ENCODE measurements at regions not wholly inside any gene's neighbourhood (a gene's known extent, or its start where the extent isn't known, plus 50 kb on each side); places are given as distances from the start of the nearest gene placed in this dataset.

- H3K36me3 ChIP-seq, result no peaks in the 10 kb centered on the region
- DNase-seq, result no peak
- H3K4me1 ChIP-seq, result no peaks in the 10 kb centered on the region
- no peak for TF ChIP-seq POLR2A (IDR thresholded peaks at IDR 0.05)
- TF ChIP-seq CTCF (IDR thresholded peaks at IDR 0.05 in 8 of 11, conservative IDR thresholded peaks at IDR 0.05 in 3 of 11), result no peak
- TF ChIP-seq POLR2AphosphoS5 (IDR thresholded peaks at IDR 0.05), result no peak
- intact Hi-C loops (cut with DNase I; ENCODE audit: low total_unique reads), result no loop called here
- no peaks in the 10 kb centered on the region for H3K27me3 ChIP-seq (replicated peaks in 1 of 7)
- H3K27ac ChIP-seq, result no peak overlapping the region
- 48 to 58% (median 52%) methylated on average over 6 of the region's 6 CpGs for WGBS, 5 donors
- peaks cover 0 to 23% (median 0%) of the 10 kb centered on the region in 8 donors for H3K9me3 ChIP-seq
- H3K4me3 ChIP-seq, result no peak overlapping the region
Measured at GRCh38 chr16:6209355-6209930, 1111.8 kb upstream of the EEF2KMT start.

GRCh38 chr16:6207580-6207979 lies 1110.0 kb upstream of the EEF2KMT start:
- no peak for DNase-seq
- WGBS, 5 donors, result 79 to 95% (median 89%) methylated on average over 3 of the region's 3 CpGs
- H3K4me3 ChIP-seq, result no peak overlapping the region
- H3K9me3 ChIP-seq, result peaks cover 0 to 30% (median 4%) of the 10 kb centered on the region in 8 donors
- H3K27me3 ChIP-seq (replicated peaks in 1 of 7), result no peaks in the 10 kb centered on the region
- H3K4me1 ChIP-seq, result no peaks in the 10 kb centered on the region
- intact Hi-C loops (cut with DNase I; ENCODE audit: low total_unique reads), result no loop called here
- no peak for TF ChIP-seq POLR2AphosphoS5 (IDR thresholded peaks at IDR 0.05)
- no peak for TF ChIP-seq CTCF (IDR thresholded peaks at IDR 0.05 in 8 of 11, conservative IDR thresholded peaks at IDR 0.05 in 3 of 11)
- no peak for TF ChIP-seq POLR2A (IDR thresholded peaks at IDR 0.05)
- H3K36me3 ChIP-seq, result no peaks in the 10 kb centered on the region
- no peak overlapping the region for H3K27ac ChIP-seq

- Histone ChIP-seq H3K9me3 (peaks cover 0 to 34% (median 4%) of the 10 kb centered on the region in 8 donors), H3K4me1 (no peaks in the 10 kb centered on the region), H3K27ac (no peak overlapping the region), H3K27me3 (replicated peaks in 1 of 7) (no peaks in the 10 kb centered on the region), H3K4me3 (no peak overlapping the region), H3K36me3 (no peaks in the 10 kb centered on the region)
- intact Hi-C loops (cut with DNase I; ENCODE audit: low total_unique reads), result no loop called here
- no peak for DNase-seq
- TF ChIP-seq CTCF (IDR thresholded peaks at IDR 0.05 in 8 of 11, conservative IDR thresholded peaks at IDR 0.05 in 3 of 11) (no peak), POLR2A (IDR thresholded peaks at IDR 0.05) (no peak), POLR2AphosphoS5 (IDR thresholded peaks at IDR 0.05) (no peak)
- 27 to 51% (median 36%) methylated on average over 3 of the region's 3 CpGs for WGBS, 5 donors
Measured at GRCh38 chr16:6207124-6207523, 1109.5 kb upstream of the EEF2KMT start.

- Histone ChIP-seq H3K36me3 (no peaks in the 10 kb centered on the region), H3K9me3 (peaks cover 0 to 30% (median 4%) of the 10 kb centered on the region in 8 donors), H3K27me3 (replicated peaks in 1 of 7) (no peaks in the 10 kb centered on the region), H3K4me3 (no peak overlapping the region), H3K27ac (no peak overlapping the region), H3K4me1 (no peaks in the 10 kb centered on the region)
- intact Hi-C loops (cut with DNase I; ENCODE audit: low total_unique reads), result no loop called here
- DNase-seq, result no peak
- TF ChIP-seq CTCF (IDR thresholded peaks at IDR 0.05 in 8 of 11, conservative IDR thresholded peaks at IDR 0.05 in 3 of 11) (no peak), POLR2AphosphoS5 (IDR thresholded peaks at IDR 0.05) (no peak), POLR2A (IDR thresholded peaks at IDR 0.05) (no peak)
- 49 to 62% (median 51%) methylated on average over 5 of the region's 5 CpGs for WGBS, 5 donors
Measured at GRCh38 chr16:6206080-6206479, 1108.5 kb upstream of the EEF2KMT start.
